OCI-LY3 (cell line): ENCODE measurements at regions not wholly inside any gene's neighbourhood (a gene's known extent, or its start where the extent isn't known, plus 50 kb on each side); places are given as distances from the start of the nearest gene placed in this dataset.

Experiments
- H2AFZ ChIP-seq: fragments of 200-600, 300-600 bp; shearing (Covaris generic); 2 replicates; pipeline ENCODE4 v1.6.0; 2014; ENCODE audit warnings: antibody characterized with exemption, low read depth, low read length
- H3K27ac ChIP-seq: fragments of 200-600, 300-600 bp; sonication (generic); 2 replicates; pipeline ENCODE4 v1.5.1; 2014; ENCODE audit warnings: mild to moderate bottlenecking, low read length, moderate library complexity, mixed read lengths
- H3K27me3 ChIP-seq: fragments of 200-600, 300-600 bp; sonication (generic); 2 replicates; pipeline ENCODE4 v1.6.1; 2014; ENCODE audit warnings: low read depth, low read length, mixed read lengths
- H3K36me3 ChIP-seq: fragments of 200-600, 300-600 bp; sonication (generic); replicated peaks from 2 replicates; pipeline ENCODE3; 2014; ENCODE audit warnings: low read depth, low read length, mixed read lengths
- H3K4me1 ChIP-seq: fragments of 300-600, 200-600 bp; sonication (generic); 2 replicates; pipeline ENCODE4 v1.6.1; 2014; ENCODE audit warnings: low read length, mixed read lengths
- H3K4me2 ChIP-seq: fragments of 200-600, 300-600 bp; sonication (generic); 2 replicates; pipeline ENCODE4 v1.6.1; 2014; ENCODE audit warnings: low read length, mixed read lengths
- H3K4me3 ChIP-seq: fragments of 300-600, 200-600 bp; sonication (generic); 2 replicates; pipeline ENCODE4 v1.5.1; 2014; ENCODE audit warnings: antibody characterized with exemption, mild to moderate bottlenecking, low read length, moderate library complexity
- H3K79me2 ChIP-seq: fragments of 300-600, 200-600 bp; shearing (Covaris generic); 2 replicates; pipeline ENCODE4 v1.6.1; 2014; ENCODE audit warnings: mild to moderate bottlenecking, low read length, mixed read lengths
- H3K9ac ChIP-seq: fragments of 300-600, 200-600 bp; shearing (Covaris generic); 2 replicates; pipeline ENCODE4 v1.6.0; 2014; ENCODE audit warnings: mild to moderate bottlenecking, low read length, moderate library complexity
- H3K9me3 ChIP-seq: fragments of 200-600, 300-600 bp; shearing (Covaris generic); 2 replicates; pipeline ENCODE4 v1.6.1; 2014; ENCODE audit warnings: low read length, mixed read lengths; ENCODE audit not compliant: insufficient read depth
- H4K20me1 ChIP-seq: fragments of 200-600, 300-600 bp; sonication (generic); 2 replicates; pipeline ENCODE4 v1.6.1; 2016; ENCODE audit warnings: low read length, mixed read lengths; ENCODE audit not compliant: insufficient read depth
- CTCF ChIP-seq: fragments of 200-600, 300-600 bp; sonication (generic); IDR thresholded peaks from 2 replicates; pipeline ENCODE4 v1.5.1; 2014; ENCODE audit warnings: antibody characterized with exemption, low read length, low read depth
- EZH2phosphoT487 ChIP-seq: fragments of 200-600 bp; shearing (Covaris generic); IDR thresholded peaks from 2 replicates; pipeline ENCODE4 v1.6.1; 2018; ENCODE audit warnings: antibody characterized with exemption, mixed run types, low read depth

- Histone ChIP-seq H3K79me2 (no peaks in the 10 kb centered on the region), H3K4me1 (no peaks in the 10 kb centered on the region), H3K9me3 (no peaks in the 10 kb centered on the region), H3K9ac (no peak overlapping the region), H3K27me3 (no peaks in the 10 kb centered on the region), H3K27ac (no peak overlapping the region), H2AFZ (no peak overlapping the region), H4K20me1 (no peaks in the 10 kb centered on the region), H3K4me3 (no peak overlapping the region), H3K4me2 (no peak overlapping the region), H3K36me3 (no peaks in the 10 kb centered on the region)
- TF ChIP-seq EZH2phosphoT487 = no peak
- no peak for TF ChIP-seq CTCF
Observed at GRCh38 chr2:226531061-226531810, 268.4 kb downstream of the IRS1 start.

GRCh38 chr2:226529556-226529955 lies 270.1 kb downstream of the IRS1 start:
- Histone ChIP-seq H3K4me2 (no peak overlapping the region), H3K79me2 (no peaks in the 10 kb centered on the region), H3K27ac (no peak overlapping the region), H3K9me3 (no peaks in the 10 kb centered on the region), H3K4me1 (no peaks in the 10 kb centered on the region), H3K9ac (no peak overlapping the region), H3K27me3 (no peaks in the 10 kb centered on the region), H4K20me1 (no peaks in the 10 kb centered on the region), H3K36me3 (no peaks in the 10 kb centered on the region), H2AFZ (no peak overlapping the region), H3K4me3 (no peak overlapping the region)
- TF ChIP-seq CTCF (no peak), EZH2phosphoT487 (no peak)

GRCh38 chr2:226526716-226527115 lies 272.9 kb downstream of the IRS1 start:
- Histone ChIP-seq H2AFZ (no peak overlapping the region), H3K27ac (no peak overlapping the region), H3K79me2 (no peaks in the 10 kb centered on the region), H3K36me3 (no peaks in the 10 kb centered on the region), H3K4me1 (no peaks in the 10 kb centered on the region), H3K4me3 (no peak overlapping the region), H3K9ac (no peak overlapping the region), H3K27me3 (no peaks in the 10 kb centered on the region), H3K9me3 (no peaks in the 10 kb centered on the region), H3K4me2 (no peak overlapping the region), H4K20me1 (no peaks in the 10 kb centered on the region)
- TF ChIP-seq EZH2phosphoT487 (no peak), CTCF (no peak)

GRCh38 chr2:226524381-226524843 lies 275.2 kb downstream of the IRS1 start:
- H3K27ac ChIP-seq = no peak overlapping the region
- H3K36me3 ChIP-seq = no peaks in the 10 kb centered on the region
- no peak overlapping the region for H3K4me3 ChIP-seq
- TF ChIP-seq EZH2phosphoT487 = no peak
- no peak for TF ChIP-seq CTCF
- no peaks in the 10 kb centered on the region for H3K9me3 ChIP-seq
- no peaks in the 10 kb centered on the region for H3K4me1 ChIP-seq
- H3K4me2 ChIP-seq = no peak overlapping the region
- H2AFZ ChIP-seq = no peak overlapping the region
- no peaks in the 10 kb centered on the region for H3K79me2 ChIP-seq
- H3K9ac ChIP-seq = no peak overlapping the region
- no peaks in the 10 kb centered on the region for H3K27me3 ChIP-seq
- no peaks in the 10 kb centered on the region for H4K20me1 ChIP-seq
